ENCODE measurements at regions not wholly inside any gene's neighbourhood (a gene's known extent, or its start where the extent isn't known, plus 50 kb on each side); places are given as distances from the start of the nearest gene placed in this dataset.
"Not testable (repeated sequence)": the region's sequence is repeated elsewhere in the genome, so short reads cannot be mapped to it uniquely, and the experiment has no call there.

GRCh38 chr16:5240278-5240626, 142.7 kb upstream of the EEF2KMT start:
- intact Hi-C loops (cut with micrococcal nuclease); POLR2A ChIA-PET (ENCODE audit: partially characterized antibody); DNase-seq; H3K27me3 ChIP-seq (ENCODE audit: insufficient read depth, low read length); CTCF ChIA-PET (ENCODE audit: partially characterized antibody); H3K4me1 ChIP-seq (ENCODE audit: insufficient read depth, low read length); H3K36me3 ChIP-seq (ENCODE audit: insufficient read depth, low read length); H3K36me3 Mint-ChIP-seq; H3K4me1 Mint-ChIP-seq; H3K27ac Mint-ChIP-seq; H3K9me3 ChIP-seq (ENCODE audit: control insufficient read depth in 1 of 2, low read length in 2 of 2); H3K9me3 Mint-ChIP-seq; H3K4me3 ChIP-seq (ENCODE audit: low read length in 2 of 2); H3K27ac ChIP-seq (ENCODE audit: low read depth, low read length): not testable (repeated sequence)
- H3K27me3 Mint-ChIP-seq: peaks cover 22 to 23% of the 10 kb centered on the region in 2 donors
- peak overlapping the region in 1 of 8 donors; percentile 51 for H3K4me3 Mint-ChIP-seq

DNA sequence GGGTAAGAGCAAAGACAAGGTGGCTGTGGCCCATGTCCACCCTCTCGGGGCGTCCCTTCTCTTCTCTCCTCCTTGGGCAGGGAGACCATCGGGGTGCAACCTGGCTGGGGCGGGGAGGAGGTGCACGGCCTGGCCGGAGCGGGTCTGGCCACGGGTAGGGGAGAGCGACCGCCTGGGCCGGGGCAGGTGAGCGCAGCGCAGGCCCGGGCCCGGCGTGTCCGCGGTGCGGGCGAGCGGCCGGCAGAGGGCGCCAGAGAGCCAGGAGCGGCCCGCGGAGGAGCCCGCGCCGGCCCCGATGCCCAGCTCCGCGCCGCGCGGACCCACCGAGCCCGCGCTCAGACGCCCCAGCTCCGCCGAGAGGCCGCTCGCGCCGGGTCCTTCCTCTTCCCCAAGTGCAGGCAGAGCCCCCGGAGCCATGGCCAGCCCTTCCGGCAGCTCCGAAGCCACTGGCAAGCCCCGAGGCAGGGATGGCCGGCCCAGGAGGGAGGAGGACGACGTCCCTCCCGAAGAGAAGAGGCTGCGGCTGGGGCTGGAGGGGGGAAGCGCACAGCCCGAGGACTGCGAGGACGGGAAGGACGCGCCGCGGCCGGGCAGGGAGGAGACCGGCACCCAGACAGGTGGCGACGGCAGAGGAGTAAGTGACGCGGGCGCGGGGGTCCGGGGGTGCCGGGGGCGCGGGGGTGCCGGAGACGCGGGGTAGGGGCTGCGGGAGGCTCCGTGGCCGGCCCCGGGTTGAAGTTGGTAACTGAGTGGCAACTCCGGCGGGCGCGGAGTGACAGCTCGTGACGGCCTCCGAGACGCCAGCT, 142.1 kb upstream of the EEF2KMT start:
- H3K36me3 ChIP-seq (ENCODE audit: insufficient read depth, low read length); CTCF ChIA-PET (ENCODE audit: partially characterized antibody); H3K36me3 Mint-ChIP-seq; H3K4me3 ChIP-seq (ENCODE audit: low read length in 2 of 2); H3K4me1 ChIP-seq (ENCODE audit: insufficient read depth, low read length); H3K4me1 Mint-ChIP-seq; H3K27ac Mint-ChIP-seq; H3K27me3 ChIP-seq (ENCODE audit: insufficient read depth, low read length); H3K27ac ChIP-seq (ENCODE audit: low read depth, low read length); intact Hi-C loops (cut with micrococcal nuclease); H3K9me3 ChIP-seq (ENCODE audit: control insufficient read depth in 1 of 2, low read length in 2 of 2); H3K9me3 Mint-ChIP-seq; POLR2A ChIA-PET (ENCODE audit: partially characterized antibody): not testable (repeated sequence)
- peaks cover 19% of the 10 kb centered on the region in 2 donors for H3K27me3 Mint-ChIP-seq
- peak in 4 of 5 donors; percentile 41 to 57 (median 42) for DNase-seq
- peak overlapping the region in 7 of 8 donors; percentile 37 to 81 (median 66) for H3K4me3 Mint-ChIP-seq

DNA sequence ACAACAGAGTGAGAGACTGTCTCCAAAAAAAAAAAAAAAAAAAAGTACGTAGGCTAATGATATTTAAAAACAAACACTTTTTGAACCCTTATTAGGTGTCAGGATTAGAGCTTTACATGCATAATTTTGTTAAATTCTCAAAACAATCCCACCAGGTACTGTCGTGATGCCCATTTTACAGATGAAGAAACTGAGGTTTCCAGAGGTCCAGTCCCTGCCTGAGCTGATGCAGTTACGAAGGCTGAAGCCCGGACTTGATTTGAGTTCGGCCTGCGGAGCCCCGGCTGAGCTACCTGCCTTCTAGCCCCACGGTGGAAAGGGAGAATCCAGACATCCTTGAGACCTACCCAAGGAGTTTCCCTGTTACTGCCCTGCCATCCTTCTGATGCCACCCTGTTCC, 137.5 kb upstream of the EEF2KMT start:
- no peak overlapping the region for H3K27ac ChIP-seq (ENCODE audit: low read depth, low read length)
- peaks cover 2% of the 10 kb centered on the region for H3K4me1 ChIP-seq (ENCODE audit: insufficient read depth, low read length)
- no peak for DNase-seq
- H3K9me3 ChIP-seq (ENCODE audit: control insufficient read depth in 1 of 2, low read length in 2 of 2): no peaks in the 10 kb centered on the region
- H3K36me3 ChIP-seq (ENCODE audit: insufficient read depth, low read length): no peaks in the 10 kb centered on the region
- POLR2A ChIA-PET (ENCODE audit: partially characterized antibody): no interaction called here
- no peak overlapping the region for H3K4me3 ChIP-seq (ENCODE audit: low read length in 2 of 2)
- H3K4me1 Mint-ChIP-seq: peaks cover 0 to 4% (median 2%) of the 10 kb centered on the region in 4 donors
- peaks cover 0 to 10% (median 6%) of the 10 kb centered on the region in 8 donors for H3K9me3 Mint-ChIP-seq
- H3K36me3 Mint-ChIP-seq: no peaks in the 10 kb centered on the region
- H3K4me3 Mint-ChIP-seq: no peak overlapping the region
- intact Hi-C loops (cut with micrococcal nuclease): no loop called here
- CTCF ChIA-PET (ENCODE audit: partially characterized antibody): interaction anchor here (0.7 to 1.1 kb wide), 3 partner anchors 9 to 1408 kb away, joined by 3 to 4 read pairs (median 3); no protein-coding TSS in a partner anchor
- no peaks in the 10 kb centered on the region for H3K27me3 ChIP-seq (ENCODE audit: insufficient read depth, low read length)
- H3K27me3 Mint-ChIP-seq: peaks cover 18 to 27% of the 10 kb centered on the region in 2 donors
- no peak overlapping the region for H3K27ac Mint-ChIP-seq

DNA sequence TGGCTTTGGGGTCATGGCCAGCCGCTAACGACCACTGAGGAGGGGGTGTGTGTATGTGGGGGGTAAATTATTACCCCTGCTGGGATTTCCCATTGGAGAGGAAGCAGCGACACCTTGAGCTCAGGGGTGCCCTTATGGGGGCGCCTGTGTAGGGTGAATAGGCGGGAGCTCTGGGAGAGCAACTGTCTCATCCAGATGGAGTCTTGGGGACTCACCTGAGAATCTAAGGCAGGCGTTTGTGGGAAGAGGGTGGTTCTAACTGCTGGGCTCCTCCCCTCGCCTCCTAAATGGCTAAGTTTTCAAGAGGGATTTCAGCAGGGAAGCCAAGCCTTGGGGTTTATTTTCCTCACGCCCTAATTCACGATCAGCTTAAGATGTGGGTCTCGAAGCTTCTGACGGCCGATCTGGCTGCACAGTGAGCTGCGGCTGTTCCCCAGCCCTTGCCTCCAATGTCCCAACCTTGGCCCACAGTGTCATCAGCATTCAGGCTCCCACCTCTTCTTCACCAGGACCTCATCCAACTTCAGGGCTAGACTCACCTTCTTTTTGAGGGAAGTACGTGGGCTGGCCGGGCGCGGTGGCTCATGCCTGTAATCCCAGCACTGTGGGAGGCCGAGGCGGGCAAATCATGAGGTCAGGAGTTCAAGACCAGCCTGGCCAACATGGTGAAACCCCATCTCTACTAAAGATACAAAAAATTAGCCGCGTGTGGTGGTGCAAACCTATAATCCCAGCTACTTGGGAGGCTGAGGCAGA, 136.9 kb upstream of the EEF2KMT start:
- Mint-ChIP-seq H3K4me3 (no peak overlapping the region), H3K27me3 (peaks cover 19 to 27% of the 10 kb centered on the region in 2 donors), H3K27ac (no peak overlapping the region), H3K9me3 (peaks cover 0 to 10% (median 6%) of the 10 kb centered on the region in 8 donors), H3K36me3 (no peaks in the 10 kb centered on the region), H3K4me1 (peaks cover 0 to 4% (median 2%) of the 10 kb centered on the region in 4 donors)
- Histone ChIP-seq H3K4me3 (ENCODE audit: low read length in 2 of 2) (no peak overlapping the region), H3K9me3 (ENCODE audit: control insufficient read depth in 1 of 2, low read length in 2 of 2) (no peaks in the 10 kb centered on the region), H3K27ac (ENCODE audit: low read depth, low read length) (no peak overlapping the region), H3K36me3 (ENCODE audit: insufficient read depth, low read length) (no peaks in the 10 kb centered on the region), H3K4me1 (ENCODE audit: insufficient read depth, low read length) (peaks cover 2% of the 10 kb centered on the region), H3K27me3 (ENCODE audit: insufficient read depth, low read length) (no peaks in the 10 kb centered on the region)
- no peak for DNase-seq
- ChIA-PET CTCF (ENCODE audit: partially characterized antibody) (interaction anchor here (0.7 kb wide), 1 partner anchor 1409 kb away, joined by 3 read pairs; no protein-coding TSS in a partner anchor), POLR2A (ENCODE audit: partially characterized antibody) (no interaction called here)
- intact Hi-C loops (cut with micrococcal nuclease): no loop called here

DNA sequence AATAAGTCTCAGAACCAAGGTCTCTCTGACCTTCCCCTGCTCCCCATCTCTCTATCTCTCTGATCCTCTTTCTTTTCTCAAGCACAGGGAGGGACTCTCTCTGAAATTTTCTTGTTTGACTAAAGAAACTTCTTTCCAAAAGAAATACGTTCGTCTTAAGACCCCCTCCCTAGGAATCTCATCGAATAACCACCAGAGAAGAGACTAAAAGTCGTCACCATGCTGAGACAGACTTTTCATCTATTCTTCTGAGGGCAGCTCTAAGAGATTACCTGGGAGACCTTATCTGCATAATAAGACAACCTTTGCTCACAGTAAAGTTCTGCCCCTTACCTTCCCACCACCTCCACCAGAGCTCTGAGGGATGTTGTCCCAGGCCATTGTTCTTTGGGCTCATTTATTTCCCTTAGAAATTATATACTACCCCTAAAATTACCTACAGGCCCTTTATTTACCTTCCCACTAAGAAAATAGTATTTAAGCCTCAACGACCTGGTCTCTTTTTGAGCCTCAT, 133.7 kb upstream of the EEF2KMT start:
- Histone ChIP-seq H3K27me3 (ENCODE audit: insufficient read depth, low read length) (no peaks in the 10 kb centered on the region), H3K4me3 (ENCODE audit: low read length in 2 of 2) (no peak overlapping the region), H3K27ac (ENCODE audit: low read depth, low read length) (no peak overlapping the region), H3K4me1 (ENCODE audit: insufficient read depth, low read length) (no peaks in the 10 kb centered on the region), H3K9me3 (ENCODE audit: control insufficient read depth in 1 of 2, low read length in 2 of 2) (no peaks in the 10 kb centered on the region), H3K36me3 (ENCODE audit: insufficient read depth, low read length) (no peaks in the 10 kb centered on the region)
- POLR2A ChIA-PET (ENCODE audit: partially characterized antibody): no interaction called here
- no peak overlapping the region for H3K4me3 Mint-ChIP-seq
- H3K36me3 Mint-ChIP-seq: no peaks in the 10 kb centered on the region
- H3K27me3 Mint-ChIP-seq: peaks cover 18 to 20% of the 10 kb centered on the region in 2 donors
- peaks cover 0 to 10% (median 6%) of the 10 kb centered on the region in 8 donors for H3K9me3 Mint-ChIP-seq
- H3K27ac Mint-ChIP-seq: no peak overlapping the region
- intact Hi-C loops (cut with micrococcal nuclease): no loop called here
- H3K4me1 Mint-ChIP-seq: no peaks in the 10 kb centered on the region
- DNase-seq: no peak
- CTCF ChIA-PET (ENCODE audit: partially characterized antibody): no interaction called here

GRCh38 chr16:5228369-5228768, 130.8 kb upstream of the EEF2KMT start:
- no peaks in the 10 kb centered on the region for H3K4me1 ChIP-seq (ENCODE audit: insufficient read depth, low read length)
- Mint-ChIP-seq H3K36me3 (no peaks in the 10 kb centered on the region), H3K4me3 (no peak overlapping the region), H3K27ac (no peak overlapping the region), H3K9me3 (peaks cover 0 to 10% (median 6%) of the 10 kb centered on the region in 8 donors), H3K4me1 (no peaks in the 10 kb centered on the region), H3K27me3 (peaks cover 24 to 25% of the 10 kb centered on the region in 2 donors)
- H3K27ac ChIP-seq (ENCODE audit: low read depth, low read length): no peak overlapping the region
- H3K36me3 ChIP-seq (ENCODE audit: insufficient read depth, low read length): no peaks in the 10 kb centered on the region
- DNase-seq: no peak
- no peaks in the 10 kb centered on the region for H3K9me3 ChIP-seq (ENCODE audit: control insufficient read depth in 1 of 2, low read length in 2 of 2)
- POLR2A ChIA-PET (ENCODE audit: partially characterized antibody): no interaction called here
- H3K4me3 ChIP-seq (ENCODE audit: low read length in 2 of 2): no peak overlapping the region
- CTCF ChIA-PET (ENCODE audit: partially characterized antibody): no interaction called here
- no peaks in the 10 kb centered on the region for H3K27me3 ChIP-seq (ENCODE audit: insufficient read depth, low read length)
- intact Hi-C loops (cut with micrococcal nuclease): no loop called here

DNA sequence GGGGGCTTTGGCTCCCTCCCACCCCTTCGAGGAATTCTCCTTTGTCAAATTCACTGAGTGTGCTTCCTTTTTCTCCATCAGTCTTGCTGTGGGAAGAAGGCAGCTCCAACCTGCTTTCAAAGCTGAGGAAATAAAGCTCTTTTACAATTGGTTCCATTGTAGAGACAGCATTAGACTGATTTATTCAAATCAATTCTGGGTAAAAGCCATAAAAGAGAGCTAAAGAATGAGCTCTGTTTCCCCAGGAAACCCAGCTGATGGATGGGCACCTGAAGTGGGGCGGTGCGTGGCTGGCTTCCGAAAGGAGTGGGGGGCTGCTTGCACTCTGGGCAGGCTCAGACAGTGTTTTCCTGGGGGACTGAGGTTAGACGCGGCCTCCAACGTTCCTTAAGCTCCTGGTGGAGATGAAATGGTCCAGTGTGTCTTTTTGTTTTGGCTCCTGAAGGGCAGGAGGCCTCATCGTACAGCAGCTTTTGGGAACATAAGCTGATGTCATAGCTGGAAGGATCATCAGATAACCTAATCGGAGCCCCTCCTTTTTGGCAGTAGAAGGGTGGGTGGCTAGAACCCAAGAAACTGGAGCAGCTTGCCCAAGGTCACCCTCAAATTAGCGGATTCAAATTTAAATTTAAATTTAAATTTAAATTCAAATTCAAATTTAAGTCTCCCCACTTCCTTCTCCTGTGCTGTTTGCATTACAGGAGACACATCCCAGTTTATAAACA, 128.5 kb upstream of the EEF2KMT start:
- Mint-ChIP-seq H3K9me3 (peaks cover 0 to 3% (median 0%) of the 10 kb centered on the region in 8 donors), H3K4me3 (no peak overlapping the region), H3K27me3 (peaks cover 17 to 33% of the 10 kb centered on the region in 2 donors), H3K4me1 (no peaks in the 10 kb centered on the region), H3K36me3 (no peaks in the 10 kb centered on the region), H3K27ac (no peak overlapping the region)
- ChIA-PET POLR2A (ENCODE audit: partially characterized antibody) (no interaction called here), CTCF (ENCODE audit: partially characterized antibody) (interaction anchor here (1.5 kb wide), 1 partner anchor 9 kb away, joined by 3 read pairs; no protein-coding TSS in a partner anchor)
- intact Hi-C loops (cut with micrococcal nuclease): no loop called here
- no peak overlapping the region for H3K4me3 ChIP-seq (ENCODE audit: low read length in 2 of 2)
- no peak overlapping the region for H3K27ac ChIP-seq (ENCODE audit: low read depth, low read length)
- H3K36me3 ChIP-seq (ENCODE audit: insufficient read depth, low read length): no peaks in the 10 kb centered on the region
- H3K4me1 ChIP-seq (ENCODE audit: insufficient read depth, low read length): no peaks in the 10 kb centered on the region
- no peaks in the 10 kb centered on the region for H3K9me3 ChIP-seq (ENCODE audit: control insufficient read depth in 1 of 2, low read length in 2 of 2)
- DNase-seq: no peak
- no peaks in the 10 kb centered on the region for H3K27me3 ChIP-seq (ENCODE audit: insufficient read depth, low read length)

Data from CD4-positive, alpha-beta memory T cell (primary cell).